ENCODE measurements at regions not wholly inside any gene's neighbourhood (a gene's known extent, or its start where the extent isn't known, plus 50 kb on each side); places are given as distances from the start of the nearest gene placed in this dataset.

- no peak for TF ChIP-seq POLR2A (IDR thresholded peaks at IDR 0.05)
- no peak for TF ChIP-seq CTCF (IDR thresholded peaks at IDR 0.05 in 4 of 5, conservative IDR thresholded peaks at IDR 0.05 in 1 of 5)
Observed at GRCh38 chr12:46958053-46958452, 121.4 kb upstream of the PCED1B start.
